NCI-H748 (cell line): ENCODE measurements at regions not wholly inside any gene's neighbourhood (a gene's known extent, or its start where the extent isn't known, plus 50 kb on each side); places are given as distances from the start of the nearest gene placed in this dataset.
A peak's percentile ranks its signal among the peaks of the same experiment; 100 is the strongest.

Source experiments
- DNase-seq: peaks from one replicate; lab custom pipeline; 2025; ENCODE audit not compliant: unreplicated experiment; lab: John Stamatoyannopoulos, UW

DNA sequence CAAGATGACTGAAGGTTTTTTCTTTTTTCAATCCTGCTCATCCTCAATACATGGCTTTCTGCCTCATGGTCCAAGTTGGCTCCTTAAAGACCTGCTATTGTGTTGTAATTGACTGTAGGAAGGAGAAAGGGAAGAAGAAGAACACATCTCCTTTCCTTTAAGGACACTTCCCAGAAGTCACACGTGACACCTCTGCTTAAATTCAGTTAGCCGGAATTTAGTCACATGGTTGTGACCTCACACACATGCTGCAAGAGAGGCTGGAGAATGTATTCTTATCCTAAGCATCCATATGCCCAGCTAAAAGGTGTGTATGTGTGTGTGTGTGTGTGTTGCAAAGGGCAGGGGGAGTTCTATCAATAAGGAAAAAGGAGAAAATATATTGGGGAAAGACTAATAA, 185.8 kb upstream of the IL12A start:
- DNase-seq, result no peak

DNA sequence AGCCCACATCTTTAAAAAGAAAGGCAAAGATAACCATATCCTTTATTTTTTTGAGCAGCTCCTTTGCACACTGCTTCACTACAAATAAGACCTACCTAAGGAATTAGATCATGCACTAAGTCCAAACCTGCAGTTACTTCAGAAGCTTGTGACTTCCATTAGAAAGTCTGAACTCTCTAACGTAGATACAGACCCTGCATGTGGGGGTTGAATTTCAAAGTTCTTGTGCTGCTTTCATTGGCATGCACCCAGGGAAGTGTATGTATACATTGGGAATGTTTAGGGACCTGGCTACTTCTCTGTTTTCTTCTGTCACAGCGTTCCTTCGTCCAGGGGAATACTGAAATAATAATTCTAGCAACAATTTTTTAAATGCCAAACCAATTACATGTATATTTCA, 185.2 kb upstream of the IL12A start:
- no peak for DNase-seq

DNA sequence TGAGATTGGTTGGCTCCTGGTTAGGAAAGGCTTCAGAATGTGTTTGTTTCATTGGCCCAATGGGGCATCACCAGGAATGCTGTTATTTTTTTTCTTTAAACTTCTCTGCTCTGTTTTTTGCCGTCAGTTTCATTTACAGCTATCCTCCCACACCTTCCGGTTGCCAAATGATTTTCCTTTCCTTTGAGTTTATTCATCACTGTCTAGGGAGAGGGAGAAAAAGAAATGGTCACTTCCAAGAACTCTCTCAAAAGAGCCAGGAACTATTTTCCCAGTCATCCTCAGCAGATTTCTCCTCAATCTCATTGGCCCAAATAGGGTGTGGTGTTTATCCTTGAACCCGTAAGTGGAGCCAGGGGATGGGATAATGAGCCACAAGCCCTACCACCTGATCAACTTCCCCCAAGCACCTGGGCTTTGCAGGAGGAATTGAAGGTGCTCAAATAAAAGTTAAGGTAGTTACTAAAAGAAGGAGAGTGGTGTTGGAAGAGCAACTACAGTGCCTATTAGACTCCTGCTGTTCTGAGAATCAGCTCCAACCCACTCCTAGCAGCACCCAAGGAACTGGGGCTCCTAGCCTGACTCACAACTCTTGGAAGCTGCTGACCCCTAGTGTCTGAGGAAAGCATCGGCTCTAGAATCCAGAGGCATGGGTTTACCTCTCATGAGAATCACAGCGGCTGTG, 183.8 kb upstream of the IL12A start:
- DNase-seq, result peak; percentile 63

DNA sequence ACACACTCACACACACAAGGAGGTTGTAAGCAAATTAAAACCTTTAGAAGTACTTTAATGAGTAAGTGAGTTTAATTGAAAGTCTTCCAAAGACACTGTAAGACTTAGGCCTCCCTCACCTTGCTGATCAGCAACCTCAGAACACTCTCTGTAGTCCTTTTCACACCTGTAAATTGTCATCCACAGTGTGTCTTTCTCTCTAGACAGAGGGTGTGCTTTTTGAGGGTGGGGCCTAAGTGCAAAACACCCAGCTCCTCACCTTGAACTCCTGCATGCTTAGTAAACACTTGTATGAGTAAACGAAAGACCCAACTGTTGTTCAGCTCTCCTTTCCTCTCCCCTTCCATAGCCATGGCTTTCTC, 183.2 kb upstream of the IL12A start:
- no peak for DNase-seq

DNA sequence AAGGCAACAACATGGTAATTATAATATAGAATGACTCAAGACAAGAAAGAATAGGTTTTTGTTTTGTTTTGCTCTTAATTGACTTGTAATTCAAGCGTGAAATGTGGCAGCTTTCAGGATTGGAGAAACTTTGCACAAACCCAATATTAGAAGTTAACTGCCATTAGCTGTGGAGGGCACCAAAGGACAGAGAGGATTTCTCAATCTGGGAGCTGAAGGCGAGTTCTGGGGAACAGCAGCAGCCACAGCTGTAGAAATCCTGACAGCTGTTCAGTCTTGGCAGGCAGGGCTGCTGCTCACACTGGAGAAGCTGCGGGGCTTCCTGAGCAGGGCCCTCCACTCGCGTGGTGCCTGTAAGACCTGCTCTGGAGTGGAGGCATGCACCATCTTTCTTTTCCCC, 182.2 kb upstream of the IL12A start:
- DNase-seq, result no peak

DNA sequence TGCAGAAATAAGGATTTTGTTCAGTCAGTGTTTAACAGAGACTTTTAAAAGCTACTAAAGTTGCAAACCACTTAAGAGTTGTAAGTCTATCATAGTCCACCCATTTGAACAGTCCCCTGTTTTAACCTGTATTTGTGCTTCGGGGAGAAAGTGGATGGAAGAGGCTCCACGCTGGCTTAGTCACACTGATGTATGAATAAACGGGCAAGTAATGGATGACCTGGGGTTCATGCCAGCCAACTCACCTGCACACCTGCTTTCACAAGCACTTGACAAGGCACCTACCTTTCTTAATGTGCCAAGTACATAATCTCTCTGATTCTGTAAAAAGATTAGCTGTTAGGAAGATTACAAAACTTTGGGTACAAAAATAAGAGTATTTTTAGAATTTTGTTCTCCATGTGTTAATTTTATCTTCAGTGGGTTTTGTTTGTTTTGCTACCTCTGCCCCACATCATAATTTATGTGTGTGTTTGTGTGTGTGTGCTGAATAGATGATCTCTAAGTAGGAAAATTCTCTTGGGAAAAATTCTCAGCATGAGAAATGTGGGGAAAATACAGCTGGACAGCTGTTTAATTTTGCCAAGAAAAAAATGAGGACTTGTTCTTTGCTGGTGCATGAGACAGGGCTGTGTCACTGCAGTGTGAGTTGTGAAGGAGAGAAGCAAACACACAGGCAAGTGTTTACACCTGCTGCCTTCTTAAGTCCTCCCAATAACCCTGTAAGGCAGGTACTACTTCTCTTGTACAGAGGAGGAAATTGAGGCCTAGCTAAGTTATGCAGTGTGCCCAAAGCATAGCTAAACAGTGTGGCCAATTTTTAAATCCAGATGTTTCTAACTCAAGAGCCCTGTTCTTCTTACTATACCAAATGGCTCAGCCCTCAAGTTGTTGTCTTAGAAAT, 181.2 kb upstream of the IL12A start:
- no peak for DNase-seq

DNA sequence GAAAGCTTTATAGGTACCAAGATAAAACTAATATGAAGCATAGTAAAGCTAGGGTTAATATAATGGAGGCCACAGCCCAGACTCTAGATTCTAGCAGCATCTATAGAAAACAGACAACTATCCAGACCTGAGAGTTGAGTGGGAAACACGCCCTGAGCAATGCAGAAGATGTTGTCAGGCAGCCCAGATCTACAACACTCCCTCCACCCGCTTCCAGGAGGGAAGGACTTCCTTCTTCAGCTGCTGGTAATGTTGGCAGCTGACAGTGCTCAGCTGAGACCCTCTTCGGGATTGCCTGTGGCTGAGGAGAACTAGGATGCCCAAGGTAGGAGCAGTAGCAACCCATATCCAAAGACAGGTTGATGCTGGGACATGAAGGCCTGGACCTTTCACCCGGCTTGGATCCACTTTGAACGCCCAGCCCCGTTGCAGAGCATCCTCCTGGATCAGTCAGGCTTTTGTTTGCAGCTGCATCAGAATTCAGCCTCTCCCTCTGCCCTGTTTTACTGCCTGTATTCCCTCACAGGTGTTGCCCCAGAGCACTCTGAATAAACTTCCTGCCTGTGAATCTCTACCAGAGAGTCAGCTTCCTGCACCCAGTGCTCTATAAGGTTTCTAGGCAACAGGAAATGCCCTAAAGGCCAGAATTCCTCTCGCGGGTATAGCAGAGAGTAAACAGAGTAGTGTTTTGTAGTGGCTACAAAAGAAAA, 174.7 kb upstream of the IL12A start:
- peak; percentile 80 for DNase-seq

DNA sequence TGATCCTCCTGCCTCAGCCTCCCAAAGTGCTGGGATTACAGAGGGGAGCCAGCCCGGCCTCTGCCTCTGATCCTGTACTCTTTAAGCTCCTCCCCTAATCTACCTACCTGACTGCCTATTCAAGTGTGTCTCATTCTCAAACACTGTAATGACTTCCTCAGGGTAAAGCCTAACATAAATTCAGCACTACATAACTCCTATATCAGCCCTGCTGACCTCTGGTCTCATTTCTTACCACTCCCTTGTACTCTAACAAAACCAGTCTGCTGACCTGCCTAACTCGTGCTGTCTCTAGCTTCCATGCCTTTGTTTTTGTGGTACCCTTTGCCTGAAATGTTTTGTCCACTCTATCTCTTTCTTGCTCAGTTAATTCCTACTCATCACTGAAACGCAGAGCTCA, 172.1 kb upstream of the IL12A start:
- DNase-seq, result no peak

DNA sequence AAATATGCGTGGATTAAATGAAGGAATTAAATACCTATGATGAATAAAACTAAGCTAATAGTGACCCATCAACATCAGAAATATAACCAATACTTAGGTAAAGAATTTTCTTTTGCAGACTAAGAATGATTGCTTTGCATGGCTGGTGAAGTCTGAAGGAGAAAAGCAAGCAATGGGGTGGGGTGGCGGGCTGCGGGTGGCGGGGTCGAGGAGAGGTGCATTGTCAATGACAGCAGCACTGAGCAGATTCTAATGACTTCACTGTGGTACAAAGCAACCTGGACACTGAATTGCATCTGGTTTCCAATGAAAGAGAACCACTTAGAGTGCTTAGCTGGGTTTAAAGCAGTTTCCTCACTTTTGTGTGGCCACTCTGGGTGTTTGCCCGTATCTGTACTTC, 171.5 kb upstream of the IL12A start:
- no peak for DNase-seq

DNA sequence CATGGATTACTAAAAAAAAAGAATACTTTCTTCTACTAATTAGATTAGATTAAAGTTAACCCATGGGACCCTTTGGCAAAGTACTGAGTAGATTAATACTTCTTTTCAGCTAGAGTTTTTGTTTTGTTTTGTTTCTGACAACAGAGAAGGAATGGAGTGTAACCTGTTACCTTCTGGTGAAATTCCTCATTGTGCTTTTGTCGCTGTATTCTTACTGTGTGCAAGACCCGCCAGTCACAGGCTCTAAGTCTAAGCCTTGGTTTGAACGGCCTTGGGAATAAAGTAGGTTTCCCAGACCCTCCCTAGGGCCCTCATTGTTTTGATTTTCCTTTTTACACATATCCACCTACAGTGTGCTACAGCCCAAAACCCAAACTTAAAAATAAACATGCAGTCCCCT, 171.1 kb upstream of the IL12A start:
- no peak for DNase-seq

DNA sequence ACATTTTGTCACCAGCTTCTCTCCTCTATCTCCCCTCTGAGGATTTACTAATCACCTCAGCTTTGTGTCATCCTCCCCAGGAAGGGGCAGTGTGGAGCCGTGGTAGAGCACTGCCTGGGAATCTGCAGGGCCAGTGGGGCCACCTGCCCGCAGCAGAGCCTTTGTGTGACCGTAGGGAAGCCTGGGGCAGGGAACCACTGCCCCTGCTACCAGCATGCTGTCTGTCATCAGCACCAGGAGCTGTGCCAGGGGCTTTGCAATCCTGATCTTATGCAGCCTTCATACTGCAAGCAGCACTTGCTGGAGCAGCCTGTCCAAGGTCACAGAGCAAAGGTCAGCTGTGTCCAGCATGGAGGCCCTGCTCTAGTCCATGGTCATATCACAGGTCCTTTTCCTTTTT, 170.2 kb upstream of the IL12A start:
- no peak for DNase-seq

DNA sequence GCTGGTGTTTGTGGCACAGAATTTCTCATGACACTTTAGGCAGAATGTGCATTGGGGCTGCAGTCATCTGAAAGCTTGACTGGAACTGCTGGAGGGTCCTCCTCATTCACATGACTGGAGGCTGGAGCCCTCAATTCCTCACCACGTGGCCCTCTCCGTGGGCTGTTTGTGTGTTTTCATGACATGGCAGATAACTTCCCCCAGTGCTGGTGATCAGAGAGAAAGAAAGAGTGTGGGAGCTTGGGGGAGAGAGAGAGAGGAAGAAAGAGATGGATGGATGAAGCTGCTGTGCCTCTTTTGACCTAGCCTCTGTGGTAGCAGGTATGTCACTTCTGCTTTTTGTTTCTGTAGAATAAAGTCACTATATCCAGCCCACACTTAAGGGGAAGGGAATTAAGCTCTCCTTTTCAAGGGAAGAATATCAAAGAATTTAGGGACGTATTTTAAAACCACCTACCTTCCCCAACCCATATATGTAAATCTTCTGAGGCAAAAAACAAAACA, 169.6 kb upstream of the IL12A start:
- DNase-seq, result no peak

DNA sequence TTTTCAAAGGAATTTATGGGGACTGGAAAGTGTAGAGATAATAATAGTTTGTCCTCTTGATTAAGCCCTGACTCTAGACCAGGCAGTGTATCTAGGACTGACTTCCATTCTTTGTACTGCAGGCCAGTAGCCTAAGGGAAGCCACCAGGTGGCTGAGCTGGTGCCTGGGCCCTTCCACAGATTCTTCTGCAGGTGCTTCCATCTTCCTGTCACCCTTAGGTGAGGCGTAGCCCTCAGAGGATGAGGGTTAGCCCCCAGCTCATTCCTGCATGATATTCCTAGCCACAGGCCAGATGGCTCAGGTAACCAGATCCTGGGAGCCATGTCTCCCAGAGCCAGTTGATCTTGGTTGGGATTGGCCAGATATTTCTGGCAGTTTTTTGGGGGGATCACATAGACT, 169.0 kb upstream of the IL12A start:
- no peak for DNase-seq

DNA sequence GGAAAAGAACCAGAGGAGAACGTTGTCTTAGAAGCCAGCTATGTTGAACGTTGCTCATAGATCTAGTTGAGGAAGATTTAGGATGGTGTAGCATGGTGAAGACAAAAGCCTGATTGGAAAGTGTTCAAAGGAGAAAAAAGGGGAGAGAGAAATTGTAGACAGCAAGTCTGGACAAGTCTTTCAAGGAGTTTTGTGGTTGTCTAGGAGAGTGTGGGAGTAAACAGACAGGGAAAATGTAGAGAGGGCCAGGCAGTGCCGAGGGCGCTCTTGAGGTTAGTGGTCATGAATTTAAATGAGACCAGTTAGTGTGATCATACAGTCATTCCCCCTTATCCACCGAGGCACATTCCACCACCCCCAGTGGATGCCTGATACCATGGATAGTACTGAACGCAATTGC, 167.5 kb upstream of the IL12A start:
- no peak for DNase-seq

DNA sequence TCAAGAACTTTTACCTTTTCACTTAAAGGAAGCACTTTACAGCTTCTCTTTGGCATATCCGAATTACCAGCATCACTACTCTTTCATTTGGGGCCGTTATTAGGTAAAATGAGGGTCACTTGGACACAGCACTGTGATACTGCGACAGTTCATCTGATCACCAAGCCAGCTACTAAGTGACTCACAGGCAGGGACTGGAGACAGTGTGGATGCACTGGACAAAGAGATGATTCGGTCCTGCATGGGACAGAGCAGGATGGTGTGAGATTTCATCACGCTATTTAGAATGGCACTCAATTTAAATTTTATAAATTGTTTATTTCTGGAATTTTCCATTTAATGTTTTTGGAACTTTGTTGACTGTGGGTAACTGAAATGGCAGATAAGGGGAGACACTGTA, 166.9 kb upstream of the IL12A start:
- no peak for DNase-seq

DNA sequence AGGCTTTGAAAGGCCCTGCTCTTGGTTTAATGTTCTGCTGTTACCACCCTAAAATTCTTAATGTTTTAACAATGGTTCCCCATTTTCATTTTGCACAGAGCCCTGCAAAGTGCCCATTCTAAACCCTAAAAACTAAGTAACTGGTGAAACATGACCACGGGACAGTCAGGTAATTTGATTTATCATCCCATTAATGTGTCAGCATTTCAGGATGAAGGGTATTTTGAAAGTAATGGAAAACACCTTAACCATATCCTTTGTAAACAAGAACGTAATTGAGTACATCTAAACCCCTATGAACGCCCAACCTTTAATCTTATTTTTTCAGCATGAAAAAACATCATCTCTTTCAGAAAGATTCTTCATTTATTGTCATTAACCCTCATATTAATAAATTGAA, 164.9 kb upstream of the IL12A start:
- no peak for DNase-seq

DNA sequence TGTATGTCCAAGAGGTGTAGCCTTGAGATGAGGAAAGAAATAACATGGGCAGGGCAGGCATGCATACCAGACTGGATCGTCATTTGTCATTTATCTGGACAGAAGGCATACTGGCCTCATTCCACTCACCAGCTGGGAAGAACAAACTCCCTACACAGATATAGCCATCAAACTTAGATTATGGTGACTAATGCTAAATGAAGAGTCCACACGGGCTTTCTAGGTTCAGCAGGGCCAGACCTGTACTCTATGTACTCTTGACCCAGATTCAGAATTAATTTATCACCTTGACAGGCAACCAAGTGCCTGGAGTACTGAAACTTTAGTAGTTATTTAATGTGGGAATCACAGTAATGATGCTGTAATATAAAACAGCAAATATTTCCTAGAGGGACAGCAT, 164.3 kb upstream of the IL12A start:
- DNase-seq, result no peak

DNA sequence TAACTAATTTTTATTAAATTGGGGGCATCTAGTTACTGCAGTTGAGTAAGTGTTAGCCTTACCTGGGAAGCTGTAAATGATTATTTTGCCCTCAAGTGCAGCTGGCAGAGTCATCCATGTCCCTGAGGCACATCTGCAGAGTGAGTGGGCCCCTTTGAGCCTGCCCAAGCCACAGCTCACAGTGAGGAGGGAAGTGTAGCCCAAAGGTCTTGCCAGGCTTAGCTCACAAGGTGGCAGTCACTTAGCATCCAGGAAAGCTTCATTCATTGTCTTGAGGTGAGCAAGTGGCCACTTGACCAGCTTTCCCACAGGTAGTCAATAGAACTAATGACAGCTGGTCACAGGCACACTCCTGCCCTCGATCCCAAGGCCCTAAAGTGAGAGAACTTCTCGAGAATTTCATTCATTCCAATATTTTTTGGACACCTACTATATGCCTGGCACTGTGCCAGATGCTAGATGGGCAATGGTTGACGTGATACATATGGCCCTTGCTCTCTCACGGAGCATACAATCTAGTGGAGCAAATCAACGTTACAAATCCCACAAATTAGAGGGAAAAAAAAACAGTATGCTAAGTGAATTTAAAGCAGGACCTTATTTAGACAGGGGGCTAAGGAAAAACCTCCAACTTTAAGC, 163.3 kb upstream of the IL12A start:
- DNase-seq, result no peak

DNA sequence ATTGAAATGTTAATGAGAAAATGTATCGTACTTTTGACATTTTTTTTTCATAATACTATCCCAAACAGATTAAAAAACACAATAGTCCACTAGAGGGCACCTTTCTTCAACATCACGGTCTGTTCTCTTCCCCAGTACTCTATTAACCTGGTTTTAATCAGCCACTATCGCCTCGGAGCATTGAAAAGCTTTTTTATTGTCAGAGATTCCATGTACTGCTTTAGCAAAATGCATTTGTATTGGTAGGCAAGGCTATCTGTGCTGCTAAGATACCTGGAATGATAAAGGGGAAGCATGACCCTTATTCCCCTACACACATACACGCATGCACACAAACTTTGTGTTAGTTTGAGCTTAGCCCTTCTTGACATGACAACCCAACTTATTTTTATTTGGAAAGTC, 160.1 kb upstream of the IL12A start:
- DNase-seq, result peak; percentile 48

DNA sequence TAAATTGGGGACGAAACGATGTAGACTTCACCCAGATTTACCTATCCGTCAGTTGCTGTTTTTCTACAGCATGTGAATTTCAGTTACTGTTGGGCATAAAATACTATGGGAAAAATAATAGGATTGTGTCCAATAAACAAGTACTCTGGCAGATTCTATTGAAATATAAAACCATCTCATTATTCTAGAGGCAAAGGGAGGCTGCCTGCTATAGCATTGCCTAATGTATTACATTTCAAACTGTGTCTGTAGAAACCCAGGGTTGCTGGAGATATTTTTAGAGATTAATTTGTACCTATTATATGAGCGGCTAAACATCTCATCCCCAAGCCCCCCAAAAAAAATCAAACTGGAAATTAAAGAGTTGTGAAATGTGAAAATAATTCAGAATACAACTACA, 159.6 kb upstream of the IL12A start:
- peak; percentile 4 for DNase-seq

DNA sequence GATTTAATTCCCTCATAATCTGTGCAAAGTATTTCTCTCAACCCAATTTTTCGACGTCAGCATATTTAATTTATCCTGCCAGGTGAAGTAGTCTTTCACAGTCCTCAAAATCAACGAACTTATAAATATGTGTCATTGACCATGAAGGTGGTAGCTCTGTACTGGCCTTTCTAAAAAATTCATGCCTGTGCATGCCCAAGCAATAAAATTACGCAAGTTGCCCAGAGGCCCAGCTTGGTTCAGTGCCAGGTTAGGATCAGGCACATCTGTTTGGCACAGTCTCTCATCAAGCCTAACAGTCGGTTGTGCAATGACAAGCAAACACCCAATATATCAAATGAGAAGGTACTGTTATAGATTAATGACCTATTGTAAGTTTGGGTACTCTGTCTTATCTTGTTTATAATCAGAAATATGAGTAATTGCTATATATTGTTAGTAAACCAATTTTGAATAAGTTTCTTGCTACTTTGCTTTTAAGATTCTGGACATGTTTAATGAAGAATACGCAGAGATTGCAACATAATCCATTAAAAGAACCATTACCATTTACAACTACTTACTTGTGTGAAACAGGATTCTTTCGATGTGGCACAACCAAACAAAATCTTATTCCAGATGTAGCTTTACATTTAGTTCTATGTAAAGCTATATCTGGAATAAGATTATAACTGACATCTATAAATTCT, 159.0 kb upstream of the IL12A start:
- peak; percentile 77 for DNase-seq
